Gastrocnemius medialis (tissue), 4 donors: ENCODE measurements at regions not wholly inside any gene's neighbourhood (a gene's known extent, or its start where the extent isn't known, plus 50 kb on each side); places are given as distances from the start of the nearest gene placed in this dataset.

ENCODE experiments used
- POLR2A ChIP-seq, 2 donors: fragments of 450-650 bp; IDR thresholded peaks; one replicate each; pipeline ENCODE4 v1.6.1; 2017; ENCODE audit warnings: antibody characterized with exemption in 2 of 2, mild to moderate bottlenecking in 2 of 2, moderate library complexity in 2 of 2
- TF ChIP-seq, protein P1 (sequence below), 5 experiments: fragments of 450-650 bp in 3 of 5; fragments of 200-600 bp in 2 of 5; sonication (generic) in 2 of 5; IDR thresholded peaks in 4 of 5; conservative IDR thresholded peaks in 1 of 5; 1 replicate in 4 of 5; 2 replicates in 1 of 5; pipeline ENCODE4 v1.5.1; 2016 to 2019; ENCODE audit warnings: antibody characterized with exemption in 5 of 5, mild to moderate bottlenecking in 3 of 5, moderate library complexity in 3 of 5

DNA sequence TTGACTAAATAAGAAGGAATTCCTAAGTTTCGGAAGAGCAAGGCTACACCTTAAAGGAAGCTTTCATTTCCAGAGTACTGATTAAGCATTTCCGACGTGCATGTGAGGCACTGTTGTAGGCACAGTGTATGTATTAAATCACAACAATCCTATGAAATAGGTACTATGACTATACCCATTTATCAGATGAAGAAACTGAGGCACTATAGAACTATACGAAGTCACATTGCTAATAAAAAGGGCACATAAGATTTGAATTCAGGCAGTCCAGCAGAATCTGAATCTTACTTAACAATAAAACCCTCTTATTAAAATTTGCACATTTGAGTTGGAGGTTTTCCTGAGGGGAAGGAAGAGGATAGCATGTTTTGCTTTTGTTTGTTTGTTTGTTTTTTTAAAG, 243.5 kb upstream of the FANCL start:
- TF ChIP-seq, protein P1, sequence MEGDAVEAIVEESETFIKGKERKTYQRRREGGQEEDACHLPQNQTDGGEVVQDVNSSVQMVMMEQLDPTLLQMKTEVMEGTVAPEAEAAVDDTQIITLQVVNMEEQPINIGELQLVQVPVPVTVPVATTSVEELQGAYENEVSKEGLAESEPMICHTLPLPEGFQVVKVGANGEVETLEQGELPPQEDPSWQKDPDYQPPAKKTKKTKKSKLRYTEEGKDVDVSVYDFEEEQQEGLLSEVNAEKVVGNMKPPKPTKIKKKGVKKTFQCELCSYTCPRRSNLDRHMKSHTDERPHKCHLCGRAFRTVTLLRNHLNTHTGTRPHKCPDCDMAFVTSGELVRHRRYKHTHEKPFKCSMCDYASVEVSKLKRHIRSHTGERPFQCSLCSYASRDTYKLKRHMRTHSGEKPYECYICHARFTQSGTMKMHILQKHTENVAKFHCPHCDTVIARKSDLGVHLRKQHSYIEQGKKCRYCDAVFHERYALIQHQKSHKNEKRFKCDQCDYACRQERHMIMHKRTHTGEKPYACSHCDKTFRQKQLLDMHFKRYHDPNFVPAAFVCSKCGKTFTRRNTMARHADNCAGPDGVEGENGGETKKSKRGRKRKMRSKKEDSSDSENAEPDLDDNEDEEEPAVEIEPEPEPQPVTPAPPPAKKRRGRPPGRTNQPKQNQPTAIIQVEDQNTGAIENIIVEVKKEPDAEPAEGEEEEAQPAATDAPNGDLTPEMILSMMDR (IDR thresholded peaks at IDR 0.05 in 4 of 5, conservative IDR thresholded peaks at IDR 0.05 in 1 of 5), result no peak
- TF ChIP-seq POLR2A (IDR thresholded peaks at IDR 0.05), result no peak
